SK-N-SH (cell line): ENCODE measurements at regions not wholly inside any gene's neighbourhood (a gene's known extent, or its start where the extent isn't known, plus 50 kb on each side); places are given as distances from the start of the nearest gene placed in this dataset.
"Not testable (repeated sequence)": the region's sequence is repeated elsewhere in the genome, so short reads cannot be mapped to it uniquely, and the experiment has no call there.

Source experiments
- CHD2 ChIP-seq: fragments of 150-350 bp; IDR thresholded peaks from 2 replicates; pipeline ENCODE4 v1.6.1; 2018; ENCODE audit warnings: low read length; ENCODE audit not compliant: partially characterized antibody
- CTCF ChIP-seq: fragments of 200-600 bp; sonication (generic); IDR thresholded peaks from 2 replicates; pipeline ENCODE4 v1.6.1; 2017; ENCODE audit warnings: antibody characterized with exemption, mild to moderate bottlenecking, moderate library complexity
- MAX ChIP-seq: IDR thresholded peaks from 2 replicates; pipeline ENCODE4 v1.4.0; 2012; ENCODE audit warnings: low read depth
- POLR2AphosphoS5 ChIP-seq: IDR thresholded peaks from 2 replicates; pipeline ENCODE4 v1.6.1; 2012; ENCODE audit warnings: low read depth, low read length
- TAF1 ChIP-seq: IDR thresholded peaks from 2 replicates; pipeline ENCODE4 v1.6.1; 2012; ENCODE audit warnings: low read depth, mild to moderate bottlenecking, low read length, moderate library complexity, borderline replicate concordance
- YY1 ChIP-seq: IDR thresholded peaks from 2 replicates; pipeline ENCODE4 v1.4.0; 2012; ENCODE audit warnings: low read depth, mild to moderate bottlenecking

GRCh38 chr6:9024246-9024645 is 588.9 kb upstream of the SLC35B3 start:
- TF ChIP-seq MAX, CTCF, YY1, POLR2AphosphoS5, TAF1, CHD2: not testable (repeated sequence)
